RWPE2 (cell line): ENCODE measurements at regions not wholly inside any gene's neighbourhood (a gene's known extent, or its start where the extent isn't known, plus 50 kb on each side); places are given as distances from the start of the nearest gene placed in this dataset.

Experiments
- ATAC-seq: fragments of 200-7000 bp; cut with Tn5 transposase; 3 replicates; pipeline ENCODE4 v1.9.1; 2021; ENCODE audit warnings: low read depth
- DNase-seq: peaks from one replicate; pipeline ENCODE4 v3.0.0-alpha.2; 2020; ENCODE audit warnings: low spot score
- H3K27ac ChIP-seq: fragments of 450-650 bp; 2 replicates; pipeline ENCODE4 v1.5.1; 2017; ENCODE audit warnings: mild to moderate bottlenecking; ENCODE audit not compliant: poor library complexity, severe bottlenecking
- H3K27me3 ChIP-seq: fragments of 250-450 bp; sonication (Bioruptor Pico); 2 replicates; pipeline ENCODE4 v1.5.1; 2021; ENCODE audit warnings: mild to moderate bottlenecking, moderate library complexity; ENCODE audit not compliant: insufficient read depth, poor library complexity, severe bottlenecking
- H3K36me3 ChIP-seq: fragments of 250-450 bp; sonication (Bioruptor Pico); 2 replicates; pipeline ENCODE4 v1.5.1; 2020; ENCODE audit warnings: low read depth, mild to moderate bottlenecking, moderate library complexity
- H3K4me1 ChIP-seq: fragments of 250-450 bp; sonication (Bioruptor Pico); 2 replicates; pipeline ENCODE4 v1.5.1; 2021; ENCODE audit warnings: mild to moderate bottlenecking, moderate library complexity; ENCODE audit not compliant: insufficient read depth, poor library complexity, severe bottlenecking
- H3K4me3 ChIP-seq: fragments of 250-450 bp; sonication (Bioruptor Pico); 2 replicates; pipeline ENCODE4 v1.5.1; 2021; ENCODE audit warnings: mild to moderate bottlenecking, moderate library complexity; ENCODE audit not compliant: severe bottlenecking
- H3K9me3 ChIP-seq: fragments of 250-450 bp; sonication (Bioruptor Pico); 2 replicates; pipeline ENCODE4 v1.5.1; 2021; ENCODE audit warnings: mild to moderate bottlenecking, moderate library complexity; ENCODE audit not compliant: severe bottlenecking
- TF ChIP-seq, protein P1 (sequence below): fragments of 450-650 bp; IDR thresholded peaks from one replicate; pipeline ENCODE4 v1.5.1; 2017; ENCODE audit warnings: mild to moderate bottlenecking, moderate library complexity; ENCODE audit not compliant: poor library complexity, severe bottlenecking

DNA sequence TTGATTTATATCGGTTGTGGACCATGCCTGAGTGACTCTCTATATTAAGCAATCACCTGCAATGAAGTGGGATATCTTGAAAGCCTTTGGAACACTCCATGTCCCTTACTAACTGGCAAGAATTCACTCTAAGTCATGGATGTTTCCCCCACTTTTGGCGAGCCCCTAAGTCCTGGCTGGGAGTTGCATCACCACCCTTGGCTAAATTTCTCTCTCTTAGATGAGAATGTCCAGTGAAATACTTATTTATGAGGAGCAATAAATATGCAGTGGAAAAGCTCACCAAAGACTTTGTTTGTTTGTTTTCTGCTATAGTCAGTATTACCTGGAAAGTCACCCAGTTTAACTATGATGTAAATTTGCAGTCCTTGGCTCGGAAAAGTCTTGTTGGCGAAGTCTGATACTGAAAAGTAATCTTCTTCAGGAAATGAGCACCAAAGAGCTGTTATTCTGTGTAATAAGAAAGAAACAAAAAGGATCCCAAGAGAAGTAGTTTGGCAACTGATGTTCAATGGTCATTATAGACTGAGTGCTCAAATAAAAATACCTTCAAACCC lies 333.8 kb downstream of the DMRT2 start:
- Histone ChIP-seq H3K27ac (no peak overlapping the region), H3K4me3 (no peak overlapping the region), H3K9me3 (no peaks in the 10 kb centered on the region), H3K4me1 (no peaks in the 10 kb centered on the region), H3K27me3 (no peaks in the 10 kb centered on the region), H3K36me3 (no peaks in the 10 kb centered on the region)
- no peak for DNase-seq
- TF ChIP-seq, protein P1, sequence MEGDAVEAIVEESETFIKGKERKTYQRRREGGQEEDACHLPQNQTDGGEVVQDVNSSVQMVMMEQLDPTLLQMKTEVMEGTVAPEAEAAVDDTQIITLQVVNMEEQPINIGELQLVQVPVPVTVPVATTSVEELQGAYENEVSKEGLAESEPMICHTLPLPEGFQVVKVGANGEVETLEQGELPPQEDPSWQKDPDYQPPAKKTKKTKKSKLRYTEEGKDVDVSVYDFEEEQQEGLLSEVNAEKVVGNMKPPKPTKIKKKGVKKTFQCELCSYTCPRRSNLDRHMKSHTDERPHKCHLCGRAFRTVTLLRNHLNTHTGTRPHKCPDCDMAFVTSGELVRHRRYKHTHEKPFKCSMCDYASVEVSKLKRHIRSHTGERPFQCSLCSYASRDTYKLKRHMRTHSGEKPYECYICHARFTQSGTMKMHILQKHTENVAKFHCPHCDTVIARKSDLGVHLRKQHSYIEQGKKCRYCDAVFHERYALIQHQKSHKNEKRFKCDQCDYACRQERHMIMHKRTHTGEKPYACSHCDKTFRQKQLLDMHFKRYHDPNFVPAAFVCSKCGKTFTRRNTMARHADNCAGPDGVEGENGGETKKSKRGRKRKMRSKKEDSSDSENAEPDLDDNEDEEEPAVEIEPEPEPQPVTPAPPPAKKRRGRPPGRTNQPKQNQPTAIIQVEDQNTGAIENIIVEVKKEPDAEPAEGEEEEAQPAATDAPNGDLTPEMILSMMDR: no peak
- ATAC-seq: no peak

DNA sequence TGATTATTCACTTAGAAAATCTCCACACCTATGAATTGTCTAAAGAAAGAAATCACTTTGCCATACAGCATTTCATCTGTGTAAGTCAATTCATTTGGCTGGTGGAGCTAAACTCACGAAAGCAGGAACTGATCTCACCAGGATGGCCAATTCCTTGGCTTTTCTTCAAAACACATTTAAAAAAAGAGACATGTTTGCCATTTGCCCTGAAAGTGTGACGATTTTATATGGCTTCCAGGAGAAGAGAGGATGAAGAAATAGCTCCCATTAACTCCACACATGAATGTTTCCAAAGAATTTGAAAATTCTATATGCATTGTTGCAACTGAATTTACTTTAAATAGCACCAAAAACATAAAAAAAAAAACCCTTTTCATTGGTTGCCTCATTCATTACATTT lies 334.7 kb downstream of the DMRT2 start:
- ATAC-seq (no peak), DNase-seq (no peak)
- H3K36me3 ChIP-seq: no peaks in the 10 kb centered on the region
- no peak overlapping the region for H3K27ac ChIP-seq
- no peak overlapping the region for H3K4me3 ChIP-seq
- no peaks in the 10 kb centered on the region for H3K4me1 ChIP-seq
- no peaks in the 10 kb centered on the region for H3K27me3 ChIP-seq
- TF ChIP-seq, protein P1: no peak
- H3K9me3 ChIP-seq: no peaks in the 10 kb centered on the region

DNA sequence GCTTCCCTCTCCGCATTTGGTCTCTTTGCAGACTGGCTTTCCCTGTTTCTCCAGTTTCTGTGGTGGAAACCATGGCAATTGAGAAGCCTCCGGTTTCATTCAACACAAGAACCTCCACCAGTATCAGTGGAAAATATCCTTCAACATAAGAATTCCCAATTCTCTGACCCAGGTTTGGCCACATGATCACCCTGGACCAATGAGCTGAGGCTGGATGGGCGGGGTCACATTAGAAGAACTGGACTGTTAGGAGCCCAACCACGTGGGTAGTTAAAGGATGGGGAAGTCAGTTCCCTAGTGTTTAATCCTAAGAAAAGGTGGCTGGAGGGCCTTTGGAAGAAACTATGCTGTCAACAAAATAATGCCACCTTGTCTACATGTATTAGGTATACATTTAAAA lies 336.3 kb downstream of the DMRT2 start:
- no peak overlapping the region for H3K27ac ChIP-seq
- TF ChIP-seq, protein P1: no peak
- no peaks in the 10 kb centered on the region for H3K27me3 ChIP-seq
- no peak overlapping the region for H3K4me3 ChIP-seq
- H3K9me3 ChIP-seq: no peaks in the 10 kb centered on the region
- no peaks in the 10 kb centered on the region for H3K4me1 ChIP-seq
- DNase-seq: no peak
- no peaks in the 10 kb centered on the region for H3K36me3 ChIP-seq
- no peak for ATAC-seq

DNA sequence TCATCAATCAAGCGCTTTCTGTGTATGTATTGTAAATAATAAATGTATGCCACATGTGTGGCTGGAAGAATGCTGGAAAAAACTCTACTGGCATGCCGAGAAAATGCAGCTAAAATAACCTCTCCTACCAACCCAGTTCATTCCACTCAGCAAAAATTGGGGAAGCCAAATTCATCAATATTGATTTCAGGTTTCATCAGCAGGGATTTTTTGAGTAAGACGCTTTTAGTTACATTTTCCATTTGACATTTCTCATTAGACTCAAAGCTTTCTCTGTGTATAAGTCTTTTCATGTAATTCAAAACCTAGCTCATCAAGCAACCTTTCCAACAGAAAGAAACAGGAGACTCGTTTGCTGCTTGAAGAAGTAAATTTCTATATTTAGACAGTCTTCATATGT lies 338.1 kb downstream of the DMRT2 start:
- DNase-seq: no peak
- no peak overlapping the region for H3K4me3 ChIP-seq
- H3K36me3 ChIP-seq: no peaks in the 10 kb centered on the region
- H3K27me3 ChIP-seq: no peaks in the 10 kb centered on the region
- H3K9me3 ChIP-seq: no peaks in the 10 kb centered on the region
- TF ChIP-seq, protein P1: no peak
- H3K27ac ChIP-seq: no peak overlapping the region
- no peaks in the 10 kb centered on the region for H3K4me1 ChIP-seq
- ATAC-seq: no peak

DNA sequence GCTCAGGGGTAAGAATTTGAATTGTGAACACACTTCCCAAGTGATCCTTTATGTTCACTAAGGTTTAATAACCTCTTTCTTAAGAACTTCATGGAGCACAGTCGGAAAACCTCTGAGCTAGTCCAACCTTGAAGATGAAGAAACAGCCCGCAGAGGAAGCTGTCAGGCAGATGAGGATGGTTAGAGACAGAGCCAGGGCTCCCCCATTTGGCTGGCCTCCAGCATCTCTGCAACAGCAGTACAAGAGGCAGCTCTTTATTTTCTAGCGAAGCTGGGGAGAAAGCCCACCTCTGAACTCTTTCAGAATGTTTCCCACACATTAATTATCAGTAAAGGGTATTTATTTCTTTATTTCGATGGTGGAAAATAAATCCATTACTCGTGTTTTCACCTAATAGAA lies 350.8 kb downstream of the DMRT2 start:
- H3K27me3 ChIP-seq: no peaks in the 10 kb centered on the region
- TF ChIP-seq, protein P1: no peak

More for the DNA sequence above, 350.8 kb downstream of the DMRT2 start:
- H3K4me1 ChIP-seq: no peaks in the 10 kb centered on the region
- DNase-seq: no peak
- H3K36me3 ChIP-seq: no peaks in the 10 kb centered on the region
- no peaks in the 10 kb centered on the region for H3K9me3 ChIP-seq
- ATAC-seq: no peak
- H3K4me3 ChIP-seq: no peak overlapping the region
- no peak overlapping the region for H3K27ac ChIP-seq
